AG04450 (cell line): ENCODE measurements at regions not wholly inside any gene's neighbourhood (a gene's known extent, or its start where the extent isn't known, plus 50 kb on each side); places are given as distances from the start of the nearest gene placed in this dataset.
"Not testable (repeated sequence)": the region's sequence is repeated elsewhere in the genome, so short reads cannot be mapped to it uniquely, and the experiment has no call there.

Source experiments
- CTCF ChIA-PET: fragments of 300-600, 350-600 bp; formaldehyde crosslinking; extraction: SDS; loops from one replicate; lab custom pipeline; 2022; ENCODE audit warnings: antibody characterized with exemption, inconsistent platforms; lab: Charles Lee
- POLR2A ChIA-PET: fragments of 350-600 bp; formaldehyde crosslinking; extraction: SDS; loops from one replicate; lab custom pipeline; 2021; ENCODE audit warnings: antibody characterized with exemption, inconsistent platforms; lab: Yijun Ruan, JAX
- DNase-seq: peaks from one replicate; pipeline ENCODE4 v3.0.0-alpha.2; 2011; ENCODE audit warnings: low read depth, low spot score
- H3K27ac ChIP-seq: one replicate; pipeline ENCODE4 v1.5.1; 2012; ENCODE audit warnings: low read depth, low read length, control low read depth
- H3K27me3 ChIP-seq: one replicate; pipeline ENCODE4 v1.6.0; 2012; ENCODE audit warnings: low read length; ENCODE audit not compliant: control insufficient read depth, insufficient read depth
- H3K4me3 ChIP-seq: 2 replicates; pipeline ENCODE4 v1.5.1; 2011; ENCODE audit warnings: mild to moderate bottlenecking, low read depth, low read length, control low read depth
- H3K9me3 ChIP-seq: 2 replicates; pipeline ENCODE4 v1.5.1; 2012; ENCODE audit warnings: low read length; ENCODE audit not compliant: control insufficient read depth, insufficient read depth
- TF ChIP-seq, protein P1 (sequence below): IDR thresholded peaks from 2 replicates; pipeline ENCODE4 v1.5.1; 2011; ENCODE audit warnings: low read depth, low read length, control low read depth, inconsistent platforms

DNA sequence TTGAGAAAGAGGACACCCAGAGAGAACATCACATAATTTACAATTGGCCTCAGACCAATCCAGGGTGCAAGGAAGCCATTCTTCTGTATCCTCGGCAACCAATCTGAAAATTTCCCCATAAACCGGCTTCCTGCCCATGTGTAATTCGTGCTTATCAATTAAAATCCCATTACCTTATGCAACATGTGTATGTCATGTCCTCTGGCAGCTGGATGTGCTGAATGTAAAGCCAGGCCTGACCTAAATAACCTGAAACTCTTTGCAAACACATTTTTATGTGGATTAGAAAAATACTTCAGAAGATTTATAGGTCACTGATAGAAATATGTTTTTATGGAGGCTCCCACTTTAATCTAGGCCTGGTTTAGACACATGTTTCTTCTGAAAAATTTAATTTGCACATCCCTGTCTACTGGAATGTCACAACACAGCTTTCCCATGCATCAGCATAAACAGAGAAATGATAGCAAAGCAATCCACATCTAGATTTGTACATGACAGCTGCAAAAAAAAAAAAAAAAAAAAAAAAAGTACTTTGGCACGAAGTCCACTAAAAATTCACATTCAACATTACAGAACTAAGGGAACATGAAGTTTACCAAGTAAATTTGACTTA is 69.4 kb upstream of the SAMSN1 start:
- TF ChIP-seq, protein P1, sequence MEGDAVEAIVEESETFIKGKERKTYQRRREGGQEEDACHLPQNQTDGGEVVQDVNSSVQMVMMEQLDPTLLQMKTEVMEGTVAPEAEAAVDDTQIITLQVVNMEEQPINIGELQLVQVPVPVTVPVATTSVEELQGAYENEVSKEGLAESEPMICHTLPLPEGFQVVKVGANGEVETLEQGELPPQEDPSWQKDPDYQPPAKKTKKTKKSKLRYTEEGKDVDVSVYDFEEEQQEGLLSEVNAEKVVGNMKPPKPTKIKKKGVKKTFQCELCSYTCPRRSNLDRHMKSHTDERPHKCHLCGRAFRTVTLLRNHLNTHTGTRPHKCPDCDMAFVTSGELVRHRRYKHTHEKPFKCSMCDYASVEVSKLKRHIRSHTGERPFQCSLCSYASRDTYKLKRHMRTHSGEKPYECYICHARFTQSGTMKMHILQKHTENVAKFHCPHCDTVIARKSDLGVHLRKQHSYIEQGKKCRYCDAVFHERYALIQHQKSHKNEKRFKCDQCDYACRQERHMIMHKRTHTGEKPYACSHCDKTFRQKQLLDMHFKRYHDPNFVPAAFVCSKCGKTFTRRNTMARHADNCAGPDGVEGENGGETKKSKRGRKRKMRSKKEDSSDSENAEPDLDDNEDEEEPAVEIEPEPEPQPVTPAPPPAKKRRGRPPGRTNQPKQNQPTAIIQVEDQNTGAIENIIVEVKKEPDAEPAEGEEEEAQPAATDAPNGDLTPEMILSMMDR, result no peak
- Histone ChIP-seq H3K4me3 (no peak overlapping the region), H3K9me3 (peaks cover 3% of the 10 kb centered on the region; the same call in 1 of the 2 replicates), H3K27ac (no peak overlapping the region), H3K27me3 (no peaks in the 10 kb centered on the region)
- no peak for DNase-seq
- ChIA-PET CTCF (no interaction called here), POLR2A (no interaction called here)

DNA sequence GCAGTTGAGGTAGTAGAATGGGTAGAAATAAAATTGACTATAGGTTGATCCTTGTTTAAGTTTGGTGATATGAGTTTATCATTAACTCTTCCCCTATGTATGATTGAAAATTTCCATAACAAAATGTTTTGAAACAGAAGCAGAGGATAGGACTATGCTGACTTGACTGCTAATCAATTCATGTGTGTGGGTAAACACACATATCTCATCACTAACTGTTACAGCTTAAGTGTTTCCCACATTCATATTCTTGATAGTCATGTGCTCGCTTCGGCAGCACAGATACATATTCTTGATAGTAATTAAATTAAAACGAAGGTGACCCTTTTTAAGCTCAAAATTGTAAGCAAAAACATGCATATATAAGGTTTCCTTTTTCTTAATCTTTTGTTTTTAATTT is 68.2 kb upstream of the SAMSN1 start:
- ChIA-PET CTCF (no interaction called here), POLR2A (no interaction called here)
- TF ChIP-seq, protein P1, result no peak

DNA sequence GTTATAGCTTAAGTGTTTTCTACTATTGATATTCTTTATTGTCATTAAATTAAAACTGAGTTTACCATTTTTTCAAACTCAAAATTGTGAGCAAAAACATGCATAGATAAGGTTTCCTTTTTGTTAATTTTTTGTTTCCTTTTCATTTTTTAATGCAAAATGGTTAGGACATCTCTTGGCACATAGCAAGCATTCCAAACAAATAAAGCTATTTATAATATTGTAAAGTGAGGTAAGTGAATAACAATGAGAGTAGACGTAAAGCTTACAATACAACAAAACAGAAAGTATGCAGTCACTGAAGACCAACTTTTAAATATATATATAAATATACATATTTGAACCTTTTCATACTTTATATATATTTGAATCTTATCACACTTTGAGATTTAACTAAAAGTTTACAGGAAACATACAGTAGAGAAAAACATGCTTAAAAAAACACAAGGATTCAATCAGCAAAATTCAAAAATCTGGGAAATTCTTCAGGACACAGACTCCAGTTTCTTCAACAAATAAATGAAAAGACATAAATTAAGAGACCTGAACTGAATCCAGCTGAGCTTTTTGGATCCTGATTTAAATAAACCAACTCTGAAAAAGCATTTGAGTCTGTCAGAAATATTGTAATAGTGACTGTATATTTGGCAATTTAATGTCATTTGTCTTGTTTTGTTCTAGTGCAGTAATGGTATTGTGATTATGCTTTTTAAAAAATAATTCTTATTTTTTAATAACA is 67.5 kb upstream of the SAMSN1 start:
- H3K9me3 ChIP-seq, result peaks cover 3% of the 10 kb centered on the region; the same call in 1 of the 2 replicates
- ChIA-PET POLR2A (no interaction called here), CTCF (no interaction called here)
- no peak overlapping the region for H3K4me3 ChIP-seq
- no peak for DNase-seq
- no peaks in the 10 kb centered on the region for H3K27me3 ChIP-seq
- TF ChIP-seq, protein P1, result no peak
- H3K27ac ChIP-seq, result no peak overlapping the region

More for the DNA sequence above, 68.2 kb upstream of the SAMSN1 start:
- Histone ChIP-seq H3K27ac (no peak overlapping the region), H3K4me3 (no peak overlapping the region), H3K27me3 (no peaks in the 10 kb centered on the region), H3K9me3 (peaks cover 3% of the 10 kb centered on the region; the same call in 1 of the 2 replicates)
- no peak for DNase-seq

DNA sequence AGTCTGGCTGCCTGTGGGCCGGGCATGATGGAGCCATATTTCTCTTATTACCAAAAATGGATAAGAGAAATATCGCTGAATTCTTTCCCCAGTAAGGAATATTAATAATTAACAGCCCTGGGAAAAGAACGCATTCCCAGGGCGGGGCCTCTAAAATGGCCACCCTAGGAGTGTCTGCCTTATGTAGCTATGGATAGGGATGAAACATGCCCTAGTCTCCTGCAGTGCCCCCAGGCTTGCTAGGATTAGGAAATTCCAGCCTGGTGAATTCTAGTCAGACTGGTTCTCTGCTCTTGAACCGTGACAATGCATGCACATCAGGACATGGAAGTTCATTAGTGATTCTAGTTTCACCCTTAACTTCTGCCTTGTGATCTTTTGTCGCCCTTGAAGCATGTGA is 64.0 kb upstream of the SAMSN1 start:
- H3K27ac ChIP-seq, H3K9me3 ChIP-seq, DNase-seq, POLR2A ChIA-PET, CTCF ChIA-PET, H3K4me3 ChIP-seq, H3K27me3 ChIP-seq: not testable (repeated sequence)

DNA sequence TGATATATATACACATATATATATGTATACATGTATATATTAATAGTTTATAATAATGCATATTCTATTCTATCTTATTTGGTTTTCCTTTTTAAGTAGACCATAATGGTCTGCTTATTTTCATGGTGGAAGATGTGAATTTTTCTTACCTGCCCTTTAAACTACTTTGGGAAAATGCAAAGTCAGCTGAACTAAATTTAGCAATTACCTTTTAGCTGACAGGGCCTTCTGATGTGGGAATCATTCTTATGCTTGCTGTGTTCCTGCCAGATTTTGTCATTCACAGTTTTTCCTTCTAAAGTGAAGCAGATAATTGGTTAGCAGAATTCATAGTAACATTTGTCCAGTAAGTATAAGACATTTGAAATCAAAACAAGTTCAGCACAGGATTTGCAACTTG is 63.2 kb upstream of the SAMSN1 start:
- CTCF ChIA-PET, result no interaction called here
- TF ChIP-seq, protein P1, result no peak

More for the DNA sequence above, 63.2 kb upstream of the SAMSN1 start:
- no peaks in the 10 kb centered on the region for H3K27me3 ChIP-seq
- peaks cover 9% of the 10 kb centered on the region for H3K9me3 ChIP-seq
- no peak overlapping the region for H3K27ac ChIP-seq
- no peak overlapping the region for H3K4me3 ChIP-seq
- DNase-seq, result no peak
- POLR2A ChIA-PET, result no interaction called here
